Neural cell (in vitro differentiated cells): ENCODE measurements at regions not wholly inside any gene's neighbourhood (a gene's known extent, or its start where the extent isn't known, plus 50 kb on each side); places are given as distances from the start of the nearest gene placed in this dataset.

Source experiments
- H2AFZ ChIP-seq: fragments of 200-600, 300-800 bp; sonication (generic), shearing (Covaris generic); 2 replicates; pipeline ENCODE4 v1.6.0; 2014; ENCODE audit warnings: low read depth, mild to moderate bottlenecking, antibody characterized with exemption, low read length, moderate library complexity
- H3F3A ChIP-seq: fragments of 200-600 bp; shearing (Covaris generic); 2 replicates; pipeline ENCODE4 v1.6.1; 2016; ENCODE audit warnings: mild to moderate bottlenecking, moderate library complexity, mixed read lengths, antibody characterized with exemption, low read length; ENCODE audit not compliant: insufficient read depth, poor library complexity, severe bottlenecking
- H3K27ac ChIP-seq: fragments of 200-600, 300-800 bp; sonication (generic), shearing (Covaris generic); 2 replicates; pipeline ENCODE4 v1.5.1; 2014; ENCODE audit warnings: mild to moderate bottlenecking, low read length, moderate library complexity
- H3K27me3 ChIP-seq: fragments of 300-800, 200-600 bp; sonication (generic), shearing (Covaris generic); 2 replicates; pipeline ENCODE4 v1.6.0; 2014; ENCODE audit warnings: mild to moderate bottlenecking, low read depth, low read length, moderate library complexity; ENCODE audit not compliant: insufficient read depth
- H3K36me3 ChIP-seq: fragments of 300-800, 200-600 bp; sonication (generic), shearing (Covaris generic); 2 replicates; pipeline ENCODE4 v1.5.1; 2014; ENCODE audit warnings: mild to moderate bottlenecking, antibody characterized with exemption, low read length, moderate library complexity; ENCODE audit not compliant: insufficient read depth
- H3K4me2 ChIP-seq: fragments of 300-800, 200-600 bp; sonication (generic), shearing (Covaris generic); 2 replicates; pipeline ENCODE4 v1.6.0; 2014; ENCODE audit warnings: mild to moderate bottlenecking, low read length
- H3K4me3 ChIP-seq: fragments of 300-800, 200-600 bp; sonication (generic), shearing (Covaris generic); 2 replicates; pipeline ENCODE4 v1.5.1; 2014; ENCODE audit warnings: mild to moderate bottlenecking, low read length, moderate library complexity
- H3K79me2 ChIP-seq: fragments of 200-600 bp; shearing (Covaris generic); replicated peaks from 2 replicates; pipeline ENCODE4 v1.6.0; 2014; ENCODE audit warnings: mild to moderate bottlenecking, low read length, moderate library complexity; ENCODE audit not compliant: insufficient read depth
- H3K9ac ChIP-seq: fragments of 300-800, 200-600 bp; sonication (generic), shearing (Covaris generic); 2 replicates; pipeline ENCODE4 v1.6.1; 2016; ENCODE audit warnings: mild to moderate bottlenecking, low read length, mixed read lengths
- H3K9me2 ChIP-seq: fragments of 200-600 bp; shearing (Covaris generic); 2 replicates; pipeline ENCODE4 v1.6.1; 2016; ENCODE audit warnings: mild to moderate bottlenecking, low read length, mixed read lengths; ENCODE audit not compliant: insufficient read depth
- H3K9me3 ChIP-seq: fragments of 200-600, 300-800 bp; sonication (generic), shearing (Covaris generic); 2 replicates; pipeline ENCODE4 v1.6.1; 2016; ENCODE audit warnings: mild to moderate bottlenecking, mixed run types, low read length, moderate library complexity, mixed read lengths
- H4K20me1 ChIP-seq: fragments of 200-600 bp; shearing (Covaris generic); 2 replicates; pipeline ENCODE4 v1.6.1; 2016; ENCODE audit warnings: mild to moderate bottlenecking, mixed run types; ENCODE audit not compliant: insufficient read depth
- CTCF ChIP-seq: fragments of 450-650 bp; IDR thresholded peaks from 2 replicates; pipeline ENCODE4 v1.5.1; 2014; ENCODE audit warnings: antibody characterized with exemption, mild to moderate bottlenecking, moderate library complexity; ENCODE audit not compliant: poor library complexity, severe bottlenecking
- EP300 ChIP-seq: fragments of 450-650 bp; conservative IDR thresholded peaks from 2 replicates; pipeline ENCODE4 v1.6.1; 2014; ENCODE audit warnings: antibody characterized with exemption, mild to moderate bottlenecking, moderate library complexity; ENCODE audit not compliant: poor library complexity, severe bottlenecking
- EZH2 ChIP-seq: fragments of 200-600, 300-800 bp; shearing (Covaris generic), sonication (generic); IDR thresholded peaks from 2 replicates; pipeline ENCODE4 v1.6.1; 2014; ENCODE audit warnings: antibody characterized with exemption, low read length, borderline replicate concordance, mild to moderate bottlenecking; ENCODE audit not compliant: insufficient read depth, poor library complexity, severe bottlenecking
- MXI1 ChIP-seq: fragments of 450-650 bp; conservative IDR thresholded peaks from 2 replicates; pipeline ENCODE4 v1.6.1; 2014; ENCODE audit warnings: antibody characterized with exemption, mild to moderate bottlenecking; ENCODE audit not compliant: poor library complexity, severe bottlenecking
- POLR2AphosphoS5 ChIP-seq: IDR thresholded peaks from 2 replicates; pipeline ENCODE4 v1.6.1; 2012
- RAD21 ChIP-seq: fragments of 450-650 bp; conservative IDR thresholded peaks from 2 replicates; pipeline ENCODE4 v1.6.1; 2014; ENCODE audit warnings: antibody characterized with exemption, mild to moderate bottlenecking, moderate library complexity
- REST ChIP-seq: IDR thresholded peaks from 2 replicates; pipeline ENCODE4 v1.6.1; 2012; ENCODE audit warnings: borderline replicate concordance
- SMC3 ChIP-seq: fragments of 450-650 bp; conservative IDR thresholded peaks from 2 replicates; pipeline ENCODE4 v1.6.1; 2014; ENCODE audit warnings: antibody characterized with exemption, mild to moderate bottlenecking, moderate library complexity; ENCODE audit not compliant: poor library complexity
- TAF1 ChIP-seq: IDR thresholded peaks from 2 replicates; pipeline ENCODE4 v1.6.1; 2012; ENCODE audit warnings: low read depth

GRCh38 chr18:40186677-40187076 is 1768.4 kb upstream of the PIK3C3 start:
- Histone ChIP-seq H3K27me3 (no peaks in the 10 kb centered on the region), H3K79me2 (no peaks in the 10 kb centered on the region), H4K20me1 (no peaks in the 10 kb centered on the region), H3K27ac (no peak overlapping the region), H3K9me2 (no peaks in the 10 kb centered on the region), H3K4me3 (no peak overlapping the region), H2AFZ (no peak overlapping the region), H3F3A (no peaks in the 10 kb centered on the region), H3K4me2 (no peak overlapping the region), H3K9ac (no peak overlapping the region), H3K36me3 (no peaks in the 10 kb centered on the region), H3K9me3 (no peaks in the 10 kb centered on the region)
- TF ChIP-seq REST (no peak), CTCF (no peak), RAD21 (no peak), EZH2 (no peak), POLR2AphosphoS5 (no peak), TAF1 (no peak), SMC3 (no peak), EP300 (no peak), MXI1 (no peak)

GRCh38 chr18:40179729-40180461 is 1775.1 kb upstream of the PIK3C3 start:
- Histone ChIP-seq H3K27ac (no peak overlapping the region), H3K9ac (no peak overlapping the region), H3F3A (no peaks in the 10 kb centered on the region), H2AFZ (no peak overlapping the region), H3K36me3 (no peaks in the 10 kb centered on the region), H3K79me2 (no peaks in the 10 kb centered on the region), H3K9me2 (no peaks in the 10 kb centered on the region), H3K4me2 (no peak overlapping the region), H3K9me3 (no peaks in the 10 kb centered on the region), H4K20me1 (no peaks in the 10 kb centered on the region), H3K27me3 (no peaks in the 10 kb centered on the region), H3K4me3 (no peak overlapping the region)
- TF ChIP-seq RAD21 (no peak), EZH2 (no peak), CTCF (no peak), SMC3 (no peak), MXI1 (no peak), EP300 (no peak), POLR2AphosphoS5 (no peak), TAF1 (no peak), REST (no peak)
